GM19099 (cell line): ENCODE measurements at regions not wholly inside any gene's neighbourhood (a gene's known extent, or its start where the extent isn't known, plus 50 kb on each side); places are given as distances from the start of the nearest gene placed in this dataset.

ENCODE experiments used
- POLR2A ChIP-seq: IDR thresholded peaks from 3 replicates; pipeline ENCODE4 v1.6.1; 2011; ENCODE audit warnings: low read depth; ENCODE audit not compliant: insufficient read length; ENCODE audit errors: extremely low read depth

DNA sequence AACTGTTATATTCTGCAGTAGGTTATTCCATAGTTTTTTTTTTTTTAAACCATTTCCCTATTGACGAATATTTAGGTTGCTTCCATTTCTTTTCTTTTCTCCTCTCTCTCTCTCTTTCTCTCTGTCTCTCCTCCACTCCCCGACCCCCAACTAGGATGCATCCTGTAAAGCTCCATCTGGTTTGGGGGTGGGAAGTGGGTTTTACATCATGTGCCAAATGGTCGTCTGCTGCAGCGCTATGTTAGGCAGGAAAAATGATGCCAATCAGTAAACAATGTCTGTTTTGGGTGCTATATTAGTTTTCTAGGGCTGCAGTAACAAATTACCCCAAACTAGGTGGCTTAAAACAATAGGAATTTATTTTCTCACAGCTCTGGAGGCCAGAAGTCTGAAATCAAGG lies 465.0 kb downstream of the AACS start:
- no peak for TF ChIP-seq POLR2A

GRCh38 chr12:125530876-125531275 lies 465.6 kb downstream of the AACS start:
- no peak for TF ChIP-seq POLR2A

GRCh38 chr12:125531574-125531973 lies 466.3 kb downstream of the AACS start:
- no peak for TF ChIP-seq POLR2A

DNA sequence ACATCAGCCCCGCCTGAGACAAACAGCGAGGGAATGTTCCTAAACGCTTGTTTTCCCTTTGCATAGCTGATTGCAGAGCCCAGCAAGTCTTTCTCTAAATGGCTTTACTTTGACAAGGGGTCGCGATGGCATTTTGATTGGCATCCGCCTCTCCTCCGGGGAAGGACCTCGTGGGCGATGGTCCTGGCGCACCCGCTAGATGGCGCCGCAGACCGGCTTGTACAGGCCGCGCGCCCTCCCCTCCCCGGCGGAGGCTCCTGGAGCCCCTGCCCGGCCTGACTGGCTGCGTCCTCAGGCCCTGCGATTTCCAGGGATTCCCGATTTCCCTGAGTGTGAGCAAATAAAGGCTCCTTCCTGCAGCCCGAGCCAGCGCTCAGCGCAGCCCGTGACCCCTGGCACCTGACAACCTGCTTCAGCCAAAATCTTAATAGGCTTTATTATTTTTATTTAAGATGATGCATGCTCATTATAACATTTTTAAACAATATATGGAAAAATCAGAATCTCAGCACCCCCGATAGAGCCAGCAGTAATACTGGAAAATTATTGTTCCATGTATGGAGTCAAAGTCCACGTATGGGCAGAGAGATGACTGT lies 468.3 kb downstream of the AACS start:
- no peak for TF ChIP-seq POLR2A

DNA sequence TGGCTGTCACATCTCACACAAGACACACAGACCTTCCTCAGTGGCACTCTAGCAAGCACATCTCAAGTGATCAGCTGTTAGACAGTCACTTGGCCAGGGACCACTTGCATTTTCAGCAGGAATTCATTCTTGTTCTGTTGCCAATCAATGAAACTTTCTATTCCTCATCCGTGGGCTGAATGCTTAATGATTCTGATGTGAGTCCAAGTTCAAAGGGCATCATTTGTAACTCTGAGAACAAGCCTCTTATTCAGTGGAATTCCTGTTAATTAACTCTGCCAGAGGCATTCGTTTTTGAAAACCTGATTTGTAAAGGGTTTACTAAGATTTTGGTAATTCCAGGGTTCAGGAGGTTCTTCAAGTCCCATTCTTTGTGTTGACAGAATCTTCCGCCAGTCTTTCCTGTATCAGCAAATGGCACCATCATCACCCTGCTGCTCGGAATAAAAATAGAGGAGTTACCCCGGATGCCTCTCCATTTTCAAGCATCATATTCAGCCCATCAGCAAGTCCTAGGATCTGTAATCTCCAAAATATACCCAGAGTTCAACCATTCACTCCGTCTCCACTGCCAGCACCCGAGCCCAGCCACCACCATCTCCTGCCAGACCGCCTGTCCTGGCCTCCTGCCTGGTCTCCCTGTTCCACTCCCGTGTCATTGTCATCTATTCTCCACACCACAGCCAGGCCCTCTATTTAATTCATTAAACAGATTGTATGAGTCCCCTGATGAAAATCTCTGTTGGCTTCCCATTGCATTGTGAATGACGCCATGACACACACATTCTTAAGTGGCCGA lies 473.4 kb downstream of the AACS start:
- no peak for TF ChIP-seq POLR2A

- TF ChIP-seq POLR2A, result no peak
Observed at GRCh38 chr12:125540580-125541204, 475.5 kb downstream of the AACS start.

GRCh38 chr12:125544960-125545359 lies 479.7 kb downstream of the AACS start:
- TF ChIP-seq POLR2A, result no peak

DNA sequence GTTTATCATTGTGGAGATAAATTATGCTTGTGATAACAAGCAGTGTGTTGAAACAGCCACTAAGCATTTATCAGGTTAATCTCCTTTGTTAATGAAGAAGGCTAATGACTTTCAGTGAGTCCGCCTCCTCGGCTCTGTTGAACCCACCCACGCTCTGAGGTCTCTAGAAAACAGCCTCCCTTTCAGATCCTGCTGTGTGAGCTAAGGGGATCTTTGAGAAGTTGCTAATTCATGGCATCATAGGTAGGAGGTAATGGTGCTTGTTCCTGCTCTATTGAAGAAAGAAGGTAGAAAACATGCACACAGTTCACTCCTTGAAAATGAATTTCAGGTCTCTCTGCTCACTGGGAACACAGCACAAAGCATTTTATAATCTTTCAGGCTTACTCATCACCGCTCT lies 483.9 kb downstream of the AACS start:
- TF ChIP-seq POLR2A, result no peak

GRCh38 chr12:125549836-125550235 lies 484.6 kb downstream of the AACS start:
- TF ChIP-seq POLR2A, result no peak

GRCh38 chr12:125552295-125552694 lies 487.1 kb downstream of the AACS start:
- no peak for TF ChIP-seq POLR2A

DNA sequence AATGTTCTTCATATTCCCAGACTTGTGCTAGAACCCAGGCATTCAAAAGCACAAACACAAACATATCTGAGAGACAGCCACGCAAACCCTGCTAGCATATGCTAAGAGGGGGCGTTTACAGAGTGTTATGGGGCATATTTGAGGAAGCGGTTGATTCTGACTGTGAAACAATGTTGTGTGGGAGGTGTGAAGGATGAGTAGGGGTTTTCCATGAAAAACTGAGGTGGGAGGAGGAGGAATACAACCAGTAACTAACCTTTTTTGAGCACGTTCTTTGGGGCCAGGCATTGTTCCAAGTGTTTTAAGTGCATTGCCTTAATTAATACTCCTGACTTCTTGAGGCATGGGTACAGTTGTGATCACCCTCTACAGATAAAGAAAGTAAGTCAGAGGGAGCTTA lies 499.5 kb downstream of the AACS start:
- no peak for TF ChIP-seq POLR2A

DNA sequence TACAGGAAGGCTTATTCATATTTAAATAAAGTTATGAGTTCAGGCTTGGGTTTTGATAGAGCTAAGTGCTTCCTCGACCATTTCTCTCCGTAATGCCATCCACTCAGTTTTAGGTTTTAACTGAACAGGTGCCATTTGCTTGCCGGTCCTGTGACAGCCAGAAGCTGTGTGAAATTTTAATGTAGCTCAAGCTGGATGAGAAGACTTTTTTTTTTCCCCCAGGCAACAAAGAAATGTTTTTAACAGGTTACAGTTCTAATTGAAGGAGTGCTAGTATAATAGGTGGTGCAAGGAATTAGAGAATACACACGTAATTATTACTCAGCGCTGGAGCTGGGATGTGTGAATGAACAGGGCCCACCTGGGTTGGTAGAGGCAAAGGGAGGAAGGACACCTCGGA lies 502.3 kb downstream of the AACS start:
- no peak for TF ChIP-seq POLR2A

DNA sequence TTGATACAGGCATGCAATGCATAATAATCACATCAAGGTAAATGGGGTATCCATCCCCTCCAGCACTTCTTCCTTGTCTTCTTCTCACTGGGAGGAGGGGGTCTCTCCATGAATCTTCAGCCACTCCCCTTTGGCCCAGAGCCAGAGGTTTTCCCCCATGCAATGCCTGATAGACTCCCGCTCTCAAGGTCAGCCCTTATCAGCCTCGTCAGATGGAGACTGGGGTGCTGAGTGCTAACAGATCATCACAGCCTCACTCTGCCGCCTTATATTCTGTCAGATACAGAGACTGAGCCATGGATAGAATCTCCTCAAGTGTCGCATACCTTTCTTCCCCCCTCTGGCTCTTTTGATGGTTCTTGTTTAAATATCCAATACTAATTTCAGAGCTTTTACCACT lies 503.1 kb downstream of the AACS start:
- TF ChIP-seq POLR2A, result no peak

- no peak for TF ChIP-seq POLR2A
Observed at GRCh38 chr12:125573271-125573670, 508.0 kb downstream of the AACS start.

- no peak for TF ChIP-seq POLR2A
Observed at GRCh38 chr12:125577334-125577733, 512.1 kb downstream of the AACS start.

GRCh38 chr12:125579916-125580315 lies 514.7 kb downstream of the AACS start:
- TF ChIP-seq POLR2A, result no peak

DNA sequence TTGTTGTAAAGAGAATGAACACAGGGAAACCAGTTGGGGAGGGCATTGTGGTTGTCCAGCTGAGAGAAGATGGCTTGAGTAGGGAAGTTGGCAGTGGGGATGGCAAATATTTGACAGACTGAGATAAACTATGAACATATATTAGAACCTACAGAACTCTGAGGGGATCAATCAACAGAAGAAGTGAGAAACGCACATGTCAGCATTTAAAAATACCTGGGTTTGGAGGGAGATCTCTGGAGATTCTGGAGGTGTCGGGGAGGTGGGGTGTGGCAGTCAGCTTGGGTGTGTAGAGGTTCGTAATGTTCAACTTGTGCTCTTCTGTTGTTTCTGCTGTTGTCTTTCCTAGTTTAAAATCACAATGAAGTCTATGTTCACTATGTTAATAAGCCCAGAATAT lies 517.8 kb downstream of the AACS start:
- no peak for TF ChIP-seq POLR2A

DNA sequence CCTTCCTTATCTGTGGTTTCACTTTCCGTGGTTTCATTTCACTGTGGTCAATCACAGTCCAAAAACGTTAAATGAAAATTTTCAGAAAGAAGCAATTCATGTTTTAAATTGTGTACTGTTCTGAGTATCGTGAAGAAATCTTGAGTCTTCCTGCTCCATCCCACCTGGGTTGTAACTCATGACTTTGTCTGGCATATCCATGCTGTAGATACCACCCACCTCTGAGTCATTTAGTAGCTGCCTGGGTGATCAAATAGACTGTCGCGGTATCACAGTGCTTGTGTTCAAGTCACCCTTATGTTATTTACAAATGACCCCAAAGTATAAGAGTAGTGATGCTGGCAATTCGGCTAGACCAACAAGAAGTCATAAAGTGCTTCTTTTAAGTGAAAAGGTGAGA lies 521.2 kb downstream of the AACS start:
- no peak for TF ChIP-seq POLR2A
